Thymus (tissue), 11 donors: ENCODE measurements at regions not wholly inside any gene's neighbourhood (a gene's known extent, or its start where the extent isn't known, plus 50 kb on each side); places are given as distances from the start of the nearest gene placed in this dataset.

Experiments
- DNase-seq, 9 donors: peaks; one replicate each; pipeline ENCODE4 v3.0.0-alpha.2; 2013; ENCODE audit warnings: low spot score in 9 of 9, low read depth in 6 of 9, missing footprints in 1 of 9
- H3K27ac ChIP-seq, 2 donors: one replicate each; pipeline ENCODE4 v1.5.1; 2013; ENCODE audit warnings: control low read depth in 1 of 2, low read depth in 1 of 2, low read length in 1 of 2, mild to moderate bottlenecking in 1 of 2, moderate library complexity in 1 of 2
- H3K27me3 ChIP-seq, 2 donors: one replicate each; pipeline ENCODE4 v1.5.1; 2013; ENCODE audit warnings: low read length in 1 of 2; ENCODE audit not compliant: control insufficient read depth in 2 of 2, insufficient read depth in 1 of 2
- H3K36me3 ChIP-seq, 2 donors: one replicate each; pipeline ENCODE4 v1.5.1; 2013; ENCODE audit warnings: low read length in 1 of 2, mild to moderate bottlenecking in 1 of 2, moderate library complexity in 1 of 2; ENCODE audit not compliant: control insufficient read depth in 2 of 2, insufficient read depth in 2 of 2
- H3K4me1 ChIP-seq, 2 donors: one replicate each; pipeline ENCODE4 v1.5.1; 2013; ENCODE audit warnings: low read length in 2 of 2; ENCODE audit not compliant: control insufficient read depth in 2 of 2, insufficient read depth in 2 of 2
- H3K4me3 ChIP-seq, 2 donors: one replicate each; pipeline ENCODE4 v1.5.1; 2013; ENCODE audit warnings: low read length in 2 of 2, control low read depth in 1 of 2, mild to moderate bottlenecking in 1 of 2
- H3K9me3 ChIP-seq, 2 donors: one replicate each; pipeline ENCODE4 v1.5.1; 2013; ENCODE audit warnings: low read length in 1 of 2, mild to moderate bottlenecking in 1 of 2; ENCODE audit not compliant: control insufficient read depth in 2 of 2, insufficient read depth in 1 of 2
- WGBS: extraction: QIAGEN DNeasy Blood & Tissue Kit; methylation state at CpG from one replicate; pipeline ENCODE4 v1.1.7; 2013; 5-methylcytosine and 5-hydroxymethylcytosine counted together
- donor health status: healthy.

DNA sequence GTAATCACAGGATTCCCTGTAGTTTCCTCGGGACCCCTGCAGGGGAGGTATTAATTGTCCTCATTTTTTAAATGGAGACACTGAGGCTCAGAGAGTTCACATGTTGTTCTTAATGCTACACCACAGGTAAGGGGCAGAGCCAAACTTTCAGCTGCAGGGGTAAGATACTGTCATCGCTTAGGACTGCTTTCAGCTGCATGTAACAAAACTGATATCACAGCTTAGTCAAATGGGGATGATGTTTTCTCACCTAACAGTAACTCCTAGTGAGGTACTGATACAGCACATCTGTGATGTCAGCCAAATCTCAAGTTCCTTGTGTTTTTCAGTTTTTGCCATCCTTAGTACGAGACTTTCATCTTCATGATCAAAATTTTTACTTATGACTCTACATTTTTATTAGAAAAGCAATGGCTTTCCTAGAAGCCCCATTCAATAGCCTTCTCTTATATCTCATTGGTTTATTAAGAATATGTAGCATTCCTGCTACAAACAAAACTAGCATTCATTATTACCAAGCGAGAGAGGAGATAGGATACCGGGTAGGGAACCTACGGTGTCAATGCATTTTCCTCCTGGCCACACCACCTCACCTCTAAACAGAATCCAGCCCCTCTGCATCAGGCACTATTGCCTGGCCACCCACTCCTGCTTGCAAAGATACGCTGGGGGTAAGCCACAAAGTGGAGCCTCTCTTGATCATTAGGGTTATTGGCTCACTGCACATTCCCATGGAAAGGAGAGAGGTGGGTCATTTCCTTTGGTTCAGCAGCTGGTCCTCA lies 557.5 kb downstream of the CD83 start:
- Histone ChIP-seq H3K36me3 (no peaks in the 10 kb centered on the region), H3K4me3 (no peak overlapping the region), H3K9me3 (no peaks in the 10 kb centered on the region), H3K4me1 (peaks cover 42 to 62% of the 10 kb centered on the region in 2 donors), H3K27ac (peak overlapping the region in 1 of 2 donors; percentile 76), H3K27me3 (no peaks in the 10 kb centered on the region)
- WGBS, result 97% methylated on average over 7 of the region's 7 CpGs
- DNase-seq, result no peak

DNA sequence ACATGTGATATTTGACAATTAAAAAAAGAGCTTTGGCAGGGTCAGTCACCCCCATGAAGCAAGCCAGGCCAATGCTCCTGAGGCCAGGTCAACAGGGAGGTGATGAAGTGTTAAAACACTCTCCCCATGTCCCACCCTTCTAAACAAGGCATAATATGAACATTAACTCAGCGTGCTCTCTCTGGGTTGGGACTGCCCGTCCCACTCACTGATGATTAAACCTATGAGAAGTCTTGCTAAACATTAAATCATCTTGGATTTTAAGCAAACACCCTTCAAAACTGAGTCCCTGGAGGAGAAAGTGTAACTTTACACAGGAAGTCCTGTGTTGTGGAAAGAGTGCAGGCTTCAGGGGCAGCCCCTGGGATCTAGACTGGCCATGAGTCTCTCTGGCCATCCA lies 558.5 kb downstream of the CD83 start:
- WGBS, result 91% methylated on average over 2 of the region's 2 CpGs
- H3K9me3 ChIP-seq, result no peaks in the 10 kb centered on the region
- no peaks in the 10 kb centered on the region for H3K27me3 ChIP-seq
- H3K4me3 ChIP-seq, result no peak overlapping the region
- no peak for DNase-seq
- peaks cover 33 to 52% of the 10 kb centered on the region in 2 donors for H3K4me1 ChIP-seq
- no peaks in the 10 kb centered on the region for H3K36me3 ChIP-seq
- no peak overlapping the region for H3K27ac ChIP-seq

DNA sequence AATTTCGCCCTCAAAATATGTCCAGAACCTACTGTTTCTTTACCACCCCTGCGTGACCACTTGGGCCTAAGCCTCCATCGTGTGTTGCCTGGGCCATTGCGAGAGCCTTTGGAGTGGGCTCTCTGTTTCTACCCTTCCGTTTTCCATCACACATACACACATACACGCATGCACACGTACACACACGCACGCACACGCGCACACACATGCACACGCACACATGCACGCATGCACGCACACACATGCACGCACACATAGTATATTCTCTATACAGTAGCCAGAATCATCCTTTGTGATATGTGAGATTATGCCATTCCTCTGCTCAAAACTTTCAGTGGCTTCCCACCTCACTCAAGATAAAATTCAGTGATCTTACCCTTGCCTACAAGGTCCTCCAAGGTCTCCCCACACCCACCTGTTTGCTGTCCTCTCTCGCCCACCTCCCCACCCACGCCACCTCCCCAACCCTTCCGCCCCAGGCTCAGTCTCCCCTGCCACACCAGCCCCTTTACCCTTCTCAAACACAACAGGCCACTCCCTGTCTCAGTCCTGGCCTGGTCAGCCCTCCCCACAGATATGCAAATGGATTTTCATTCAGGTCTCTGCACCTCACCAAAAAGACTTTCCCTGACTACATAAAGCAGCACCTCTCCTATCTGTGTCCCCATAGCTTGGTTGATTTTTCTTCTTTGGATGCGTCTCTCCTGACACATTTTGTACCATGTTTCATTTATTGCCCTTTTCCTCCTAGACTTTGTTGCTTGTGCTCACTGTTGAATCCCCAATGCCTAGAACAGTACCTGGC lies 559.6 kb downstream of the CD83 start:
- Histone ChIP-seq H3K27me3 (no peaks in the 10 kb centered on the region), H3K9me3 (no peaks in the 10 kb centered on the region), H3K27ac (no peak overlapping the region), H3K4me3 (no peak overlapping the region), H3K36me3 (no peaks in the 10 kb centered on the region), H3K4me1 (peaks cover 22 to 44% of the 10 kb centered on the region in 2 donors)
- DNase-seq, result no peak
- over 99% methylated on average over 19 of the region's 19 CpGs for WGBS

- no peaks in the 10 kb centered on the region for H3K27me3 ChIP-seq
- WGBS, result 74% methylated on average over 11 of the region's 11 CpGs
Measured at GRCh38 chr6:14681699-14682487, 564.0 kb upstream of the JARID2 start.

GRCh38 chr6:14682812-14683211 lies 563.1 kb upstream of the JARID2 start:
- no peak for DNase-seq
- Histone ChIP-seq H3K27me3 (no peaks in the 10 kb centered on the region), H3K36me3 (no peaks in the 10 kb centered on the region), H3K27ac (no peak overlapping the region), H3K4me3 (no peak overlapping the region), H3K4me1 (peaks cover 0 to 3% of the 10 kb centered on the region in 2 donors), H3K9me3 (no peaks in the 10 kb centered on the region)
- 97% methylated on average over 1 of the region's 1 CpG for WGBS

More at GRCh38 chr6:14681699-14682487, 564.0 kb upstream of the JARID2 start:
- peaks cover 0 to 3% of the 10 kb centered on the region in 2 donors for H3K4me1 ChIP-seq
- no peak for DNase-seq
- H3K9me3 ChIP-seq, result no peaks in the 10 kb centered on the region
- no peak overlapping the region for H3K4me3 ChIP-seq
- H3K27ac ChIP-seq, result no peak overlapping the region
- H3K36me3 ChIP-seq, result no peaks in the 10 kb centered on the region

DNA sequence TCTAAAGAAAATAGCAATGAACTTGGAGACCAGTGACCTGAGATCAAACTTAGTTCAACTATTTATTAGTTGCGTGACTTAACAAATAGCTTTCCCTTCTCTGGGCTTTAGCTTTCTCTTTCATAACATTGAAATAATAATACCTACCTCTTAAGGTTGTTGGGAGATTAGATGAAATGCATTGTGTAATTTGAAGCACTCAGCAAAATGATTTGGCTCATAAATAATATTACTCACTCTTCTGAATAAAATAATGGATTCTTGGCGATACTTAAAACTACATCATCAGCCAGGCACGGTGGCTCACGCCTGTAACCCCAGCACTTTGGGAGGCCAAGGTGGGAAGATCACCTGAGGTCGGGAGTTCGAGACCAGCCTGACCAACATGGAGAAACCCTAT lies 556.2 kb upstream of the JARID2 start:
- no peaks in the 10 kb centered on the region for H3K9me3 ChIP-seq
- WGBS, result 98% methylated on average over 6 of the region's 6 CpGs
- no peaks in the 10 kb centered on the region for H3K36me3 ChIP-seq
- no peak for DNase-seq
- no peaks in the 10 kb centered on the region for H3K4me1 ChIP-seq
- no peak overlapping the region for H3K4me3 ChIP-seq
- no peaks in the 10 kb centered on the region for H3K27me3 ChIP-seq
- no peak overlapping the region for H3K27ac ChIP-seq

GRCh38 chr6:14690120-14691056 lies 555.5 kb upstream of the JARID2 start:
- Histone ChIP-seq H3K27ac (no peak overlapping the region), H3K36me3 (no peaks in the 10 kb centered on the region), H3K4me3 (no peak overlapping the region), H3K9me3 (no peaks in the 10 kb centered on the region), H3K4me1 (no peaks in the 10 kb centered on the region), H3K27me3 (no peaks in the 10 kb centered on the region)
- 96% methylated on average over 8 of the region's 8 CpGs for WGBS
- DNase-seq, result no peak

- H3K4me1 ChIP-seq, result no peaks in the 10 kb centered on the region
- H3K36me3 ChIP-seq, result no peaks in the 10 kb centered on the region
- no peak for DNase-seq
- H3K27me3 ChIP-seq, result no peaks in the 10 kb centered on the region
- WGBS, result 95% methylated on average over 1 of the region's 1 CpG
- no peak overlapping the region for H3K4me3 ChIP-seq
- H3K27ac ChIP-seq, result no peak overlapping the region
- no peaks in the 10 kb centered on the region for H3K9me3 ChIP-seq
Measured at GRCh38 chr6:14692208-14692607, 553.7 kb upstream of the JARID2 start.
